ENCODE measurements at regions not wholly inside any gene's neighbourhood (a gene's known extent, or its start where the extent isn't known, plus 50 kb on each side); places are given as distances from the start of the nearest gene placed in this dataset.

DNA sequence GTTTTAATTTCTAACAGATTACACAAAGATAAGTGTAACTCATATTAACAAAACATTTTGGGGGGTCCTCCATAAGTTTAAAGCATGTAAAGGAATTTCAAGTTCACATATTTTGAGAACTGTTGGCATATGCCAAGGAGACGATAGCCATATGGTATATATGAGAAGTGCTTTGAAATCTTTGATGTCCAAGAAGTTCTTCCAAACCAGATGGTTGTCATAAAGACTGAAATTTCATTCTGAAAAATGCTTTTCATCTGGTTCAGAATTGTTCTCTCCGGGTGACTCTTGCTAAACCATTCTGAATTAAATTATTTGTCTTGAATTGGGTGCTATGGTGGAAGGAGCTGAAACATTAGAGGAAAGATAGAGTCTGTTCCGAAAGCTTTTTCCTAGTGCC lies 513.0 kb upstream of the AKR1E2 start:
- TF ChIP-seq GATA3 (IDR thresholded peaks at IDR 0.05; ENCODE audit: low read depth, low read length), result no peak
- TF ChIP-seq GATA2 (IDR thresholded peaks at IDR 0.05; ENCODE audit: low read depth, low read length), result no peak

DNA sequence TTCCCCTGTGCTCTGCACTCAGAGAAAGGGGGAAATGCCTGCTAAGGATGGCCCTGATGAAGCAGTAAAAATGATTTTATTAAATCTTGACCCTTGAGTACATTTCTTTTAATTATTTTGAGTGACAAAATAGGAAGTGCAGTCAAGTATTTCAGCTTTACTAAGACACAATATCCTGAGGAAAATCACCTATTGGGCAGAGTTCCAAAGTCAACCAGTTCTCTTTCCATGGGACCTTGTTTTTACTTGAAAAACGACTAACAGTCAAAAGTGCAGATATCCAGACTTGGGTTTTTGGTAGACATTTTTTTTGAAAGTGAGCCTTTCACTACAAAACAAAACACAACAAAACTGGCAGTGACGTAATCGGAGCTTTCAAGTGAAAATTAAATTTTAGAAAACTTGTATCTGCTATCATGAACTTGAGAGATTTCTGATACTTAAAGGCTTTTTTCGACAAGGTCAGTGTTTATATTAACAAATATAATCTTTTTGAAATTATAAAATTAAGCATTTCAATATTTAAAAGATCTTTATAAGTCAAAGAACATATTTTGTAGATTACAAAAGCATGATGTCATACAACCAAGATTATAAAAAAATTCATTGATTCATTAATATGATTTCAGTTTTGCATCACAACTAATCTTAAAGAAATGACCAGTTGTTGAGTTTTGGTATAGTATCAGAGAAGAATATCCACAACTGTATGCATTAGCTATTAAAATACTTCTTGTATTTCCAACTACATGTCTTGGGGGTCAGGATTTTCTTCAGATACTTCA lies 513.8 kb upstream of the AKR1E2 start:
- no peak for TF ChIP-seq GATA3 (IDR thresholded peaks at IDR 0.05; ENCODE audit: low read depth, low read length)
- no peak for TF ChIP-seq GATA2 (IDR thresholded peaks at IDR 0.05; ENCODE audit: low read depth, low read length)

DNA sequence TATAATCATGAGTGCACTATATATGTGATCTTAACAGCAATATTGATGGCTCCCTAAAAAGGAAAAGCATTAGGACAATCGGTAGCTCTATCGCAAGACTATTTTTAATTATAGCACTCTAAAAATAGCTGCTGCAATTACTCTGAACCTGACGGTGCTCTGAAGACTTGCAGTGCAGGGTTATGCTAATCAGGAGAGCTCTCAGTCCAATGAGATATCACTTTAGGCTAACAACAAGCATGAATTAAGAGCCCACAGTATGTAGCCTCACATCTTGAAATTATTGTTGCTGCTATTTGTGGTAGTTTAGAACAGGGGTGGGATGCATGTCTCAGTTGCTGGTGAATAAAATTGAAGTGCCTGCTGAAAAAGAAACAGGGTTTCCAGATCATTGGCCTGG lies 515.8 kb upstream of the AKR1E2 start:
- TF ChIP-seq GATA3 (IDR thresholded peaks at IDR 0.05; ENCODE audit: low read depth, low read length), result no peak
- TF ChIP-seq GATA2 (IDR thresholded peaks at IDR 0.05; ENCODE audit: low read depth, low read length), result no peak

DNA sequence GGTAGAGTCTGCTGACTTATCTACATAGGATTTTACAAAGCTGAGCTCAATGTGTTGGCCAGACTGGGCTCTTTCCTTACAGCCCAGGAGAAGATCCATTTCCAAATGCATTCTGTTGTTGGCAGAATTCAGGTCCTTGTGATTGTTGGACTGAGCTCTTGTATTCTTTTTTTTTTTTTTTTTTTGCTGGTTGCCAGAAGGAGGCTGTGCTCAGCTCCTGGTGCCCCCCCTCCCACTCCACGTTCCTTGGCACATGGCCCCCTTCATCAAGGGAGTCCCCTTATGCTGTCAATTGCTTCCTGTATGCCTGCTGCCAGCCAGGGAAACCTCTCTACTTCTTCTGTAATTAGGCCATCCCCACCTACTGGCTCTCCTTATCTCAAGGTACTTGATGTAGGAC lies 518.1 kb upstream of the AKR1E2 start:
- no peak for TF ChIP-seq GATA3 (IDR thresholded peaks at IDR 0.05; ENCODE audit: low read depth, low read length)
- no peak for TF ChIP-seq GATA2 (IDR thresholded peaks at IDR 0.05; ENCODE audit: low read depth, low read length)

DNA sequence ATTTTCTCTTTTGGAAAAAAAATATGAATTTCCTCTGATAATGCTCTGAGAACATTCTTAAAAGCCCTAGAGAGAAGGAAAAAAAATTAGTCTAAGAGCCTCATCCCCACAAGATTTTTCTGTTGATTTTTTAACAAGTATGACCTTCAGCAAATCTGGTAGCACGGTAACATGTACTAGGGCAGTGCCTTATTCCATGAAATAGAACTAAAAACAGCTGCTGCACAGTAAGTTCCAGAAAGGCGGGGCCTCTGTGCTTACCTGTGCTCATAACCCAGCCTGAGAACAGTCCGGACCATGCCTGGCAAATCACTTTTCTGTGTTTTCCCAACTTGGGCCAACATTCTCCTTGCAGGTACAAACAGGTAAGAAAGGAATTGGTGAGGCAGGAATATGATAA lies 519.1 kb upstream of the AKR1E2 start:
- no peak for TF ChIP-seq GATA3 (IDR thresholded peaks at IDR 0.05; ENCODE audit: low read depth, low read length)
- no peak for TF ChIP-seq GATA2 (IDR thresholded peaks at IDR 0.05; ENCODE audit: low read depth, low read length)

DNA sequence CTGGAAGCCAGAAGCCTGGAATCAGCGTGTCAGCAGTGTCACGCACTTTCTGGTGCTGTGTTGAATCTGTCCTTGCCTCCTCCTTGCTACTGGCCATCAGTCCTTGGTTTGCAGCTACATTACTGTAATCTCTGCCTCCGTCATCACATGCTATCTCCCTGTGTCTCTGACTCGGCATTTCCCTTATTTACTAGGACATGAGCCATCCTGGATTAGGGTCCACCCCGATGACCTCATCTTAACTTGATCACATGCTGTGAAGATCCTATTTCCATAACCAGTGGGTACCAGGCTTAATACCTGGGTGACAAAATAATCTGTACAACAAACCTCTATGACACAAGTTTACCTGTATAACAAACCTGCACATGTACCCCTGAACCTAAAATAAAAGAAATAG lies 518.0 kb upstream of the KLF6 start:
- TF ChIP-seq GATA3 (IDR thresholded peaks at IDR 0.05; ENCODE audit: low read depth, low read length) (no peak), GATA2 (IDR thresholded peaks at IDR 0.05; ENCODE audit: low read depth, low read length) (no peak)

DNA sequence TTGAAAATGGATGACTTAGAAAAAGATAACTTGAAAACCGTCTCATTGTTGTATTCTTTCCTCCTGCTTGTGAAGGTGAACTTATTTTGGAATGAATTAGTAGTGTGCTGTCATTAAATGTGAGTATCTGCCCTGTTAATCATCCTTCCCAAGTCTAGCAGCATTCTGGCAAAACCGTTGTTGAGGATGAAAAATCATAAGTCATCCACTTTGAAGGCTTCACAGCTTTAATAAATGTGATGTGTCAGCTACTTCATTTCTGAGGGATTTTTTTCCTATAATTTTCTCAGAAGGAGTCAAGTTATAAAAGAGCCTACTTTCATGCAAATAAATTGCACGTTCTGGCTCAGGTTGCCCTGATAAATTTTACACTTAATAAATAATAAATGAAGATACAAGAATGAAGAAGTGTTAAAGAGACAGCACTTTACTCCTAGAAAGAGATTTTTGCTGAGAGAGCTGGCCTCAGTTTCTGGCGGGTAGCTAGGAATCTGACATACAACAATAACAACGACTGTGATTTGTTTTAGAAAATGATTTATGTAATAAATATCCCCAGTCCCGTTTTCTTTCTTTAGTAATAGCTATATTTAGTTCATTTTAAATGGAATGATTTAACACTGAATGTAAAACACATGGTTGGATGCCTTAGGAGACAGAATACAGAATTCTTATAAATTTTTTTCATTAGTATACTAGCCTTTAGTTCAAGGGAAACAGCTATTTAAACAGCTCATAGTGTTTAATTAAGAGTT lies 516.5 kb upstream of the KLF6 start:
- TF ChIP-seq GATA3 (IDR thresholded peaks at IDR 0.05; ENCODE audit: low read depth, low read length), result no peak

DNA sequence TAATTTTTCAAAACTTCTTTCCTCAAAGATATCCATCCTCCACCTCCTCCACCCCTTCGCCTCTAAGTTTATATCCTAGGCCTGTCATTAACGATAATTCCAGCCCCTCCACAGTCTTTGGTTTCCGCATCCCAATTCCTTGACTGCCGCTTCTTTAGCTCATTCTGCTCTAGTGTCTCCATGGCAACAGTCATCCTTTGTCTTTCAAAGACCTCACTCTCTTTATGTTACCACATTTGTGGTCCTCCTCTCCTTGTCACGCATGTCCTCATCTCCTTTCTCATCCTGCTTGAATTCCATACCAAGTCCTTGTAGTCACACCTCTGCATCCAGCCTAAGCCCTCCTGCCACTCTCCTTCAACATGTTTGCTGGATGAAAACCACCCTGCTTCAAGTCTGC lies 511.2 kb upstream of the KLF6 start:
- TF ChIP-seq GATA3 (IDR thresholded peaks at IDR 0.05; ENCODE audit: low read depth, low read length), result no peak
- no peak for TF ChIP-seq GATA2 (IDR thresholded peaks at IDR 0.05; ENCODE audit: low read depth, low read length)

DNA sequence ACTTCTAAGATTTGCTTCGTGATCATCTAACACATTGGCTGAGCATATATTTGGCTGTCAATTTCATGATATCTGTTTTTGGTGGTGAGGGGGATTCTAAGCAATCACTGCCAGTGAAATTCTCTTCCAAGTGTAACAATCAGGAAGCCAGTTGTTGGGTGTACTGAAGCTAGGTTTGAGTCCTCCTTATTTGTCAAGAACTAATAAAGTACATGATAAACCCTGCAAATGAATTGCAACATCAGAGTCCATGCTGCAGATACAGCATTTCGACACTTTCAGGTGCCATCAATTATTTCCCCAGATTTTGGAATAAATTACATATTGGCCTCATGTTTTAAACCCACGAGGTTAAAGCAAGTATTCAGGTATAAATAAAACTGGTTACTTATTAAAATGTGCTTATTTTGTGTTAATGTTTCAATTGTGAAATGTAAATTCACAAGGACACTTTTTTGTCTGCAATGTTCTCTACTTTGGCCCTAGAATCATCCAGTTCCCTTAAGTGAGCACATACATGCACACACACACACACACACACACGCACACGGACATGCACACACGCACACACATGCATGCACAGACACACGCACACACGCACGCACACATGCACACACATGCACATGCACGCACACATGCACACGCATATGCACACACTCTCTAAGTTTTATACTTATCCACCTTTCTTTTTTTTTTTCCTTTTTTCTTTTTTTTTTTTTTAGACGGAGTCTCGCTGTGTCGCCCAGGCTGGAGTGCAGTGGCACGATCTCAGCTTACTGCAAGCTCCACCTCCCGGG lies 510.2 kb upstream of the KLF6 start:
- TF ChIP-seq GATA3 (IDR thresholded peaks at IDR 0.05; ENCODE audit: low read depth, low read length), result no peak
- no peak for TF ChIP-seq GATA2 (IDR thresholded peaks at IDR 0.05; ENCODE audit: low read depth, low read length)

DNA sequence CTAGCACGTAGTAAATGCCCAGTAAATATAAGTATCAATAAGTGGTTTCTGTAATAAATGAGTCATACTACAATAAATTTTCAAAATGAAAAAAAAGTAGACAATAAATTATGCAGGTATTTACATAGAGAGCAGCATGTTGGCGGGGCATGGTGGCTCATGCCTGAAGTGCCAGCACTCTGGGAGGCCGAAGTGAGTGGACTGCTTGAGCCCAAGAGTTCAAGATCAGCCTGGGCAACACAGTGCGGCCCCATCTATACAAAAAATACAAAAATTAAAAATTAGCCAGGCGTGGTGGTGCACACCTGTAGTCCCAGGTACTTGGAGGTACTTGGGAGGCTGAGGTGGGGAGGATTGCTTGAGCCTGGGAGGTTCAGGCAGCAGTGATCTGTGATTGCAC lies 509.3 kb upstream of the KLF6 start:
- TF ChIP-seq GATA2 (IDR thresholded peaks at IDR 0.05; ENCODE audit: low read depth, low read length) (no peak), GATA3 (IDR thresholded peaks at IDR 0.05; ENCODE audit: low read depth, low read length) (no peak)

DNA sequence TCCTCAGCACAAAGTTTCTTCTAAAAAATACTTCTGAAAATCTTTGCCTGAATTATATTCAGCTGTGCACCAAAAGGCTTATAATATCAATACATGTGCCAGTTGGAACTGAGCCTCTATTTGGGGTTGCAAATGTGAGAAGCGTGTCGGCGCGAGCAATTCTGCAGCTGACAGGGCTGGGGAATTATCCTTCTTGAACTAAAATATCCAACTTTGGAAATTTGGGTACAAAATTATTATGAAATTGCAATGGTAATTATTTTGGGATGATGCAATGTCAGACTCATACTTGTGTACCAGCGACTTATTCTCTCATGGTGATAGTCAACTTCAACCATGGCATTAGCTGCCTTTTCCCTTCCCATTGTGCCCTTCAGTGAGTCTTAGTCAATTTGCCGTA lies 507.0 kb upstream of the KLF6 start:
- TF ChIP-seq GATA3 (IDR thresholded peaks at IDR 0.05; ENCODE audit: low read depth, low read length) (no peak), GATA2 (IDR thresholded peaks at IDR 0.05; ENCODE audit: low read depth, low read length) (no peak)

DNA sequence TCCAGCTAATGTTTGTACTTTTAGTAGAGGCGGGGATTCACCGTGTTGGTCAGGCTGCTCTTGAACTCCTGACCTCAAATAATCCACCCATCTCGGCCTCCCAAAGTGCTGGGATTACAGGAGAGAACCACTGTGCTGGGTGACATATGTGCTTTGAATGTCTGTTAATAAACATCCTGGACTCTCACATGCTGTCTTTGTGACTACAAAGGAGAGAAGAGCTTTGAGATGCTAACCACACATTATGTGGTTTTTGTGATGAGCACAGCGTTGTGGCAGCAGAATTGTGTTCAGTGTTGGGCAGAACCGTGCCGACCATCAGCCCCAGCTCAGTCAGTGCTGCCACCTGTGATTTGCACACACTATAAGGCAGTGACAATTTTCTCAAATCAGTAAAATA lies 500.1 kb upstream of the KLF6 start:
- no peak for TF ChIP-seq GATA2 (IDR thresholded peaks at IDR 0.05; ENCODE audit: low read depth, low read length)
- TF ChIP-seq GATA3 (IDR thresholded peaks at IDR 0.05; ENCODE audit: low read depth, low read length), result no peak

DNA sequence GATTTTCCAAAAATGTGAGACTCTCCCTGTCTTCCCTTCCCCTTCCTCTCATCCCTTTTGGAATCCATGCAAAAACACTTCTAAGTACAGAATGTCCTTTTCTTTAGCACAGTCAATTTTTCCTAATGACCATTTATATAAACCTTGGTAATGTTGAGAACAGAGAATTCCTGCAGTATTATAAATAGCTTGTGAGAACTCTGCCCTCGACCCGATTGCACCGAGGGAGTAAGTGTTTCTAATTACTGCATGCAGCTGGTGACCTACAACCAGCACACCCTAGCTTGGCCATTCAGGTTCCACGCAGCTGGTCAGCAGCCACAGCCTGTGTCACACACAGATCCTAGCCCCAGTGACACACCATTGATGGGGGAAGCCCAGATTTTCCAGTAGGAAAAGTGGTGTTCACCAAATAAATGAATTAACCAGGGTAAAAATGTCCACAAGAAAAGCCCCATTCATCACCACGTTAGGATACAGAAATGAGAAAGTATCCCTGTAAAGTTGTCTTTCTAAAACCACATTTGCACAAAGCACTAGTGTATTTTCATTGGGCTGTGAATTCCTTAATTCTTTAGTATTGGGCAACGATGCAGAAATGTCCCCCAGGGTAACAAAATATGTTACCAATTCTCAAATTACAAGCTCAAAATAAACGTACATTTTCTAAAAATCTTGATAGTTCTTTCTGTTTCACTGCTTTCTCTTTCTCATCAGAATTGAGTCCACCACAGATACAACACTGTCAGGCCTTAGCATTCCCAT lies 499.0 kb upstream of the KLF6 start:
- TF ChIP-seq GATA3 (IDR thresholded peaks at IDR 0.05; ENCODE audit: low read depth, low read length) (no peak), GATA2 (IDR thresholded peaks at IDR 0.05; ENCODE audit: low read depth, low read length) (no peak)

DNA sequence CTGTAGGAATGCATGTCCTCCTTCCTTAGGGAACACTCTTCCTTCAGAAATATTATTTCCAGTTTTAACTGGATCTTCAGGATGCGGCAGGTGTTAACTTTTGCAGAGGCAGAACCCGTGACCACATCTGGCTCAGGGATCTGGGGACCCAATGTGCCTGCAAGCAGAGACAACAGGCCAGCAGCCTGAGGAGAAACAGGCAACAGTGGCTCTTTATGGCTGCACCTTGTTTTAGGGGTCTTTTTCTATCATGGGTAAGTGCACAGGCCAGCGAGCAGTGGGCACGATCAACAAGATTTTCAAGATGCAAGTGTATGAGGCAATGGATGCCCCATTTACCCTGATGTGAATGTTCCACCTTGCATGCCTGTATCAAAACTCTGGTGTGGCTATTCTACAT lies 497.5 kb upstream of the KLF6 start:
- TF ChIP-seq GATA3 (IDR thresholded peaks at IDR 0.05; ENCODE audit: low read depth, low read length) (no peak), GATA2 (IDR thresholded peaks at IDR 0.05; ENCODE audit: low read depth, low read length) (no peak)

Data from SH-SY5Y (cell line).